ENCODE measurements at regions not wholly inside any gene's neighbourhood (a gene's known extent, or its start where the extent isn't known, plus 50 kb on each side); places are given as distances from the start of the nearest gene placed in this dataset.

DNA sequence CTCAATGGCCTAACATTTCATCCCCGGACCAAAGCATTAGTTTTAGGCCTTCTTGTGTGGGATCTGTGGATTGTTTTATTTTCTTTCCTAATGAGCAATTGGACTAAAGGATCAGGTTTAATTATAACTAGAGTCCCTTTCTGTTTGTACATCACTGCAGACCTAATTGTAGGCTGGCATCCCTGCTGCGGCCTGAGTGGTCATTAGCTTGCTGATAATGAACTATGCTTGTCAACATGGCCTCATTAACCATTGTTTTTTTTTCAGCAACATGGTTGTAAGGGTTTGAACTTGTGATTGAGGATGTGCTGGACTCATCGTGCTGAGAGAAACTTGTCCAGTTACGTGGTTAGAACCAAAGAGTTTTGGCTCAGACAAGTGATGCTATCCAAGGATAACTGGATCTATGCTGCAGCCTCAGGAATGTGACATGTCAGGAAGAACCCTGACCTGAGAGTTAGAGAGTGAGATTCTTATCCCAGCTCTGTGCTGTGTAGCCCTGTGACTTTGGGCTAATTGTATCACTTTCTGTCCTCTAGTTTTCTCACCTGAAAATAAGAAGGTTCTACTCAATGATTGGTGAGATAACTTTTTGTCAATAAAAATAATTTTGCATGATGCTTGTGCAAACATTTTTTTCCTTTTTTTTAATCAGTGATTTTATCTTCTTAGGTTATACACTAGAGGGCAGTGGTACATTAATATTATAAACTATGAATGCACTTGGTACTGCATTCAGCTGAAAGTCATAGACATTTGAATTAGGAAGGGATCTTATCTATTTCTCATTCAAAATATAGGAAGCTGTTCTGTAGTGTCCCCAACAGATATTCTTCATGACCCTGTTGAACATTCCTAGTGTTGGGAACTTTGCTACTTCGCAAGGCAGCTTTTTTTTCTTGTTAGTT, 140.9 kb downstream of the RNF144B start:
- no peak overlapping the region for H3K27ac ChIP-seq (ENCODE audit: poor library complexity, severe bottlenecking)
- DNase-seq (ENCODE audit: low spot score) (no peak), ATAC-seq (ENCODE audit: low read depth) (no peak)
- TF ChIP-seq, protein P1, sequence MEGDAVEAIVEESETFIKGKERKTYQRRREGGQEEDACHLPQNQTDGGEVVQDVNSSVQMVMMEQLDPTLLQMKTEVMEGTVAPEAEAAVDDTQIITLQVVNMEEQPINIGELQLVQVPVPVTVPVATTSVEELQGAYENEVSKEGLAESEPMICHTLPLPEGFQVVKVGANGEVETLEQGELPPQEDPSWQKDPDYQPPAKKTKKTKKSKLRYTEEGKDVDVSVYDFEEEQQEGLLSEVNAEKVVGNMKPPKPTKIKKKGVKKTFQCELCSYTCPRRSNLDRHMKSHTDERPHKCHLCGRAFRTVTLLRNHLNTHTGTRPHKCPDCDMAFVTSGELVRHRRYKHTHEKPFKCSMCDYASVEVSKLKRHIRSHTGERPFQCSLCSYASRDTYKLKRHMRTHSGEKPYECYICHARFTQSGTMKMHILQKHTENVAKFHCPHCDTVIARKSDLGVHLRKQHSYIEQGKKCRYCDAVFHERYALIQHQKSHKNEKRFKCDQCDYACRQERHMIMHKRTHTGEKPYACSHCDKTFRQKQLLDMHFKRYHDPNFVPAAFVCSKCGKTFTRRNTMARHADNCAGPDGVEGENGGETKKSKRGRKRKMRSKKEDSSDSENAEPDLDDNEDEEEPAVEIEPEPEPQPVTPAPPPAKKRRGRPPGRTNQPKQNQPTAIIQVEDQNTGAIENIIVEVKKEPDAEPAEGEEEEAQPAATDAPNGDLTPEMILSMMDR (IDR thresholded peaks at IDR 0.05; ENCODE audit: poor library complexity, severe bottlenecking): peak; percentile 54
- no peak overlapping the region for H3K4me3 ChIP-seq (ENCODE audit: severe bottlenecking)
- no peaks in the 10 kb centered on the region for H3K27me3 ChIP-seq (ENCODE audit: insufficient read depth, poor library complexity, severe bottlenecking)
- H3K36me3 ChIP-seq (ENCODE audit: low read depth): no peaks in the 10 kb centered on the region
- no peaks in the 10 kb centered on the region for H3K9me3 ChIP-seq (ENCODE audit: severe bottlenecking)
- H3K4me1 ChIP-seq (ENCODE audit: insufficient read depth, poor library complexity, severe bottlenecking): no peaks in the 10 kb centered on the region

DNA sequence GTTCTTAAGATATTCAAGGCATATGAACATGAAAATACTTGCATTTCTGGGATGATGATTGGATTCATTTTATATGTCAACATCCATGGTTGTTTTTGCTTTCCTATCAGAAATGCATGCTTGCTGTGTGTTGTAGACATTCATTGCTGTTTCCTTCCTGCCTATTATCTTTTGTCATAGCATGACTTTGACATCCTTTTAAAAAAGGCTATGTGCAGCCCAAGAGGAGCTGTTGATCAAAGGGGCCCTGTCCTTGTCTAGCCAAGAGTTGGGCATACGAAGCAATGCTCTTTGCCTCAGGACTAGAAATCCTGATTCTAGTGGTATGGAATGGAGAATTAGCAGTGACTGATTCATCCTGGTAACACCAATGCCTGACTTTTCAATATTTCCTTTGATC, 143.1 kb downstream of the RNF144B start:
- H3K4me1 ChIP-seq (ENCODE audit: insufficient read depth, poor library complexity, severe bottlenecking): no peaks in the 10 kb centered on the region
- no peaks in the 10 kb centered on the region for H3K36me3 ChIP-seq (ENCODE audit: low read depth)
- H3K27me3 ChIP-seq (ENCODE audit: insufficient read depth, poor library complexity, severe bottlenecking): no peaks in the 10 kb centered on the region
- ATAC-seq (ENCODE audit: low read depth) (no peak), DNase-seq (ENCODE audit: low spot score) (no peak)
- H3K27ac ChIP-seq (ENCODE audit: poor library complexity, severe bottlenecking): no peak overlapping the region
- no peaks in the 10 kb centered on the region for H3K9me3 ChIP-seq (ENCODE audit: severe bottlenecking)
- H3K4me3 ChIP-seq (ENCODE audit: severe bottlenecking): no peak overlapping the region
- TF ChIP-seq, protein P1 (IDR thresholded peaks at IDR 0.05; ENCODE audit: poor library complexity, severe bottlenecking): no peak

DNA sequence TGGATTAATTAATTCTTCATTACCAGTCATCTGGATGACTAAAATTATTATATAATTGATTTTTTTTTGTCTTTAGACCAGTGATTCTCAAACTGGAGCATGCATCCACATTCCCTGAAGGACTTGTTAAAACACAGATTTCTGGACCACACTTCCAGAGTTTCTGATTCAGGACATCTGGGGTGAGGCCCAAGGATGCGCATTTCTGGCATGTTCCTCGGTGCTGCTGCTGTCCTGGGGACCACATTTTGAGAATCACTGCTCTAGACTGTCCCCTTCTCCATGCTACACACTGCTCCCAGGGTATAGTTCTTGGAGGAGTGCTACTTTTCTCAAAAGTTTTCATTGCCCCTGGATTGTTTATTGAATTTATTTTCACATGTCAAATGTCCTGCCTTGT, 145.0 kb downstream of the RNF144B start:
- Histone ChIP-seq H3K27me3 (ENCODE audit: insufficient read depth, poor library complexity, severe bottlenecking) (peaks cover 3% of the 10 kb centered on the region), H3K27ac (ENCODE audit: poor library complexity, severe bottlenecking) (no peak overlapping the region), H3K9me3 (ENCODE audit: severe bottlenecking) (no peaks in the 10 kb centered on the region), H3K4me1 (ENCODE audit: insufficient read depth, poor library complexity, severe bottlenecking) (no peaks in the 10 kb centered on the region), H3K4me3 (ENCODE audit: severe bottlenecking) (no peak overlapping the region), H3K36me3 (ENCODE audit: low read depth) (no peaks in the 10 kb centered on the region)
- DNase-seq (ENCODE audit: low spot score) (no peak), ATAC-seq (ENCODE audit: low read depth) (no peak)
- TF ChIP-seq, protein P1 (IDR thresholded peaks at IDR 0.05; ENCODE audit: poor library complexity, severe bottlenecking): no peak

DNA sequence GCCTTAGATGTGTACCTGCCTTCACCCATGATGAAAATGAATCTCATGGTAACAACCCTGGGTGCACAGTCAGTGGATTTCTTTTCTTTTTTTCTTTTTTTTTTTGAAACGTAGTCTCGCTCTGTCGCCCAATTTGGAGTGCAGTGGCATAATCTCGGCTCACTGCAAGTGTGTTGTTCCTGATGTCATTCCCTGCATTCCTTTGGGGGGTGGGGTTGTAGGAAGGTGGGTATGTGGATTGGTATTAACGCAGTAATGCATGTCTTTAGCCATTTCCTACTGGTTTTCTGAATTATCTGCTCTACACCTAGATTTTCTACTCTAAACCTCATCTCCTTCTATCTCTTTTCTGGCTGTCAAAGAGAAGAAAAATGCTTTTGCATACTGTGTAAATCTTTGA, 146.6 kb downstream of the RNF144B start:
- H3K4me1 ChIP-seq (ENCODE audit: insufficient read depth, poor library complexity, severe bottlenecking): no peaks in the 10 kb centered on the region
- no peak overlapping the region for H3K27ac ChIP-seq (ENCODE audit: poor library complexity, severe bottlenecking)
- H3K9me3 ChIP-seq (ENCODE audit: severe bottlenecking): no peaks in the 10 kb centered on the region
- TF ChIP-seq, protein P1 (IDR thresholded peaks at IDR 0.05; ENCODE audit: poor library complexity, severe bottlenecking): no peak
- H3K36me3 ChIP-seq (ENCODE audit: low read depth): no peaks in the 10 kb centered on the region
- no peak for ATAC-seq (ENCODE audit: low read depth)
- H3K27me3 ChIP-seq (ENCODE audit: insufficient read depth, poor library complexity, severe bottlenecking): peaks cover 6% of the 10 kb centered on the region
- DNase-seq (ENCODE audit: low spot score): no peak
- no peak overlapping the region for H3K4me3 ChIP-seq (ENCODE audit: severe bottlenecking)

DNA sequence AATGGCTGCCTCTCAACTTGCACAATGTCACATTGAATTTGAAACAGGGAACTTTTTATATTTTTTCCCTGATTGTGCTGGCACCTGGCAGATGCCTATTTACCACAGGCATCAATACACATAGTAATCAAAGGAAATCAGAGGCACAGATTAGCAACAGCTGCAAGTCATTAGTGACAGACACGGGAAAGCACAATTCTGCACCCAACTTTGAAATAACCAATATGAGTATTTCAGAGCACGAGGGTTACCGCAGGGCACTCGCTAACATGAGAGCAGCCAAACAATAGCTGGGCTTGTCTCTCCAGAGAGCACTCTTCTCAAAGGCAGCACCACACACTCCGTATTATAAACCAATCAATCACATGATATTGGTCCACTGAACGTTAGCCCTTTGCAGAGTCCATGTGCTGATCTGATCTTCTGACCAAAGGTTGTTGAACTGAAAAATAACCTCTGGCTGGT, 149.5 kb downstream of the RNF144B start:
- ATAC-seq (ENCODE audit: low read depth) (no peak), DNase-seq (ENCODE audit: low spot score) (no peak)
- Histone ChIP-seq H3K9me3 (ENCODE audit: severe bottlenecking) (no peaks in the 10 kb centered on the region), H3K36me3 (ENCODE audit: low read depth) (no peaks in the 10 kb centered on the region), H3K27ac (ENCODE audit: poor library complexity, severe bottlenecking) (no peak overlapping the region), H3K4me3 (ENCODE audit: severe bottlenecking) (no peak overlapping the region), H3K4me1 (ENCODE audit: insufficient read depth, poor library complexity, severe bottlenecking) (no peaks in the 10 kb centered on the region), H3K27me3 (ENCODE audit: insufficient read depth, poor library complexity, severe bottlenecking) (peaks cover 6% of the 10 kb centered on the region)
- TF ChIP-seq, protein P1 (IDR thresholded peaks at IDR 0.05; ENCODE audit: poor library complexity, severe bottlenecking): no peak

Data from RWPE2 (cell line).